Loucy (cell line): ENCODE measurements at regions not wholly inside any gene's neighbourhood (a gene's known extent, or its start where the extent isn't known, plus 50 kb on each side); places are given as distances from the start of the nearest gene placed in this dataset.

Experiments used
- H2AFZ ChIP-seq: fragments of 200-600 bp; sonication (generic); 2 replicates; pipeline ENCODE4 v1.6.0; 2016; ENCODE audit warnings: antibody characterized with exemption, mild to moderate bottlenecking, low read length, moderate library complexity
- H3F3A ChIP-seq: fragments of 200-600 bp; 2 replicates; pipeline ENCODE4 v1.6.0; 2016; ENCODE audit warnings: antibody characterized with exemption, low read depth, mild to moderate bottlenecking
- H3K27me3 ChIP-seq: fragments of 200-600 bp; sonication (generic); 2 replicates; pipeline ENCODE4 v1.6.1; 2014; ENCODE audit warnings: low read length, mild to moderate bottlenecking; ENCODE audit not compliant: insufficient read depth, poor library complexity, severe bottlenecking
- H3K36me3 ChIP-seq: fragments of 200-600 bp; sonication (generic); 2 replicates; pipeline ENCODE4 v1.6.1; 2016; ENCODE audit warnings: low read length; ENCODE audit not compliant: insufficient read depth
- H3K4me1 ChIP-seq: fragments of 200-600 bp; sonication (generic); 2 replicates; pipeline ENCODE4 v1.5.1; 2014; ENCODE audit warnings: low read length, mild to moderate bottlenecking; ENCODE audit not compliant: insufficient read depth, poor library complexity, severe bottlenecking
- H3K4me2 ChIP-seq: fragments of 200-600 bp; sonication (generic); 2 replicates; pipeline ENCODE4 v1.6.0; 2014; ENCODE audit warnings: antibody characterized with exemption, low read length, low read depth, mild to moderate bottlenecking; ENCODE audit not compliant: poor library complexity, severe bottlenecking
- H3K4me3 ChIP-seq: fragments of 200-600 bp; sonication (generic); 2 replicates; pipeline ENCODE4 v1.5.1; 2014; ENCODE audit warnings: low read length, mild to moderate bottlenecking, mixed read lengths; ENCODE audit not compliant: poor library complexity, severe bottlenecking
- H3K79me2 ChIP-seq: fragments of 200-600 bp; sonication (generic); 2 replicates; pipeline ENCODE4 v1.6.1; 2014; ENCODE audit warnings: low read length; ENCODE audit not compliant: insufficient read depth
- H3K9ac ChIP-seq: fragments of 200-600 bp; sonication (generic); 2 replicates; pipeline ENCODE4 v1.6.0; 2014; ENCODE audit warnings: mild to moderate bottlenecking, low read depth, low read length, moderate library complexity; ENCODE audit not compliant: poor library complexity, severe bottlenecking
- H3K9me2 ChIP-seq: fragments of 200-600 bp; sonication (generic); replicated peaks from 2 replicates; pipeline ENCODE4 v1.6.1; 2016; ENCODE audit warnings: low read depth, low read length, mixed read lengths
- H3K9me3 ChIP-seq: fragments of 200-600 bp; sonication (generic); 2 replicates; pipeline ENCODE4 v1.6.1; 2014; ENCODE audit warnings: mild to moderate bottlenecking, antibody characterized with exemption, low read length, low read depth; ENCODE audit not compliant: insufficient read depth
- H4K20me1 ChIP-seq: fragments of 200-600 bp; sonication (generic); 2 replicates; pipeline ENCODE4 v1.6.0; 2014; ENCODE audit warnings: antibody characterized with exemption, low read length, mild to moderate bottlenecking; ENCODE audit not compliant: insufficient read depth, poor library complexity, severe bottlenecking
- EZH2phosphoT487 ChIP-seq: fragments of 200-600 bp; IDR thresholded peaks from 2 replicates; pipeline ENCODE4 v1.6.1; 2018; ENCODE audit warnings: antibody characterized with exemption, mild to moderate bottlenecking, moderate library complexity, borderline replicate concordance
- TF ChIP-seq, protein P1 (sequence below): fragments of 200-600 bp; sonication (generic); conservative IDR thresholded peaks from 2 replicates; pipeline ENCODE4 v1.5.1; 2014; ENCODE audit warnings: mild to moderate bottlenecking, antibody characterized with exemption, low read length

DNA sequence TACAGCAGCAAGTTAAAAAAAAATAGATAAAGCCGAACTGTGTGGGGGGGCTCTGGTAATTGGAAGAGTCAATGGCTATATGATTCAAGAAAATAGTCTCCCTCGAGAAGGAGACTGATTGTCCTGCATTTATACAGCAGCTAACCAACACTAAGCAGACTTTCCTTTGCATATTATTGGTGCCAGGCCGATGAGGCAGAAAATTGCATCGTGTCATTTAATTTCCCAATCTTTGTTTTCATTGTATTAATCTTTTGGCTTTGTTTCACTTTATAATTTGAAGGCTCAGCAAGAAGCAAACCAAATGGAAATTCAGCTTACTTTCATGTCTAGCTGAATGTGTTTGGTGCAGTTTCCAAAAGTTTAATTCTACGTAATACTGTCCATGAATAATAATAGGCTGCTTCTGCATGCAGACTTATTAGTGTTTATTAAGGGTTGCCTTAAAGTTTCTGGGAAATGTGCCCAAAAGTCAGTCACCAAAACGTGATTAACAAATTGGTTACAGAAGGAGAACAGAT, 258.5 kb downstream of the HACE1 start:
- H2AFZ ChIP-seq = no peak overlapping the region
- no peak overlapping the region for H3K4me2 ChIP-seq
- no peaks in the 10 kb centered on the region for H3K4me1 ChIP-seq
- no peaks in the 10 kb centered on the region for H3K36me3 ChIP-seq
- no peaks in the 10 kb centered on the region for H3K9me2 ChIP-seq
- no peaks in the 10 kb centered on the region for H3K27me3 ChIP-seq
- no peaks in the 10 kb centered on the region for H3K79me2 ChIP-seq
- H3K4me3 ChIP-seq = no peak overlapping the region
- no peaks in the 10 kb centered on the region for H3K9me3 ChIP-seq
- H4K20me1 ChIP-seq = no peaks in the 10 kb centered on the region
- H3K9ac ChIP-seq = no peak overlapping the region
- no peaks in the 10 kb centered on the region for H3F3A ChIP-seq
- no peak for TF ChIP-seq EZH2phosphoT487
- TF ChIP-seq, protein P1, sequence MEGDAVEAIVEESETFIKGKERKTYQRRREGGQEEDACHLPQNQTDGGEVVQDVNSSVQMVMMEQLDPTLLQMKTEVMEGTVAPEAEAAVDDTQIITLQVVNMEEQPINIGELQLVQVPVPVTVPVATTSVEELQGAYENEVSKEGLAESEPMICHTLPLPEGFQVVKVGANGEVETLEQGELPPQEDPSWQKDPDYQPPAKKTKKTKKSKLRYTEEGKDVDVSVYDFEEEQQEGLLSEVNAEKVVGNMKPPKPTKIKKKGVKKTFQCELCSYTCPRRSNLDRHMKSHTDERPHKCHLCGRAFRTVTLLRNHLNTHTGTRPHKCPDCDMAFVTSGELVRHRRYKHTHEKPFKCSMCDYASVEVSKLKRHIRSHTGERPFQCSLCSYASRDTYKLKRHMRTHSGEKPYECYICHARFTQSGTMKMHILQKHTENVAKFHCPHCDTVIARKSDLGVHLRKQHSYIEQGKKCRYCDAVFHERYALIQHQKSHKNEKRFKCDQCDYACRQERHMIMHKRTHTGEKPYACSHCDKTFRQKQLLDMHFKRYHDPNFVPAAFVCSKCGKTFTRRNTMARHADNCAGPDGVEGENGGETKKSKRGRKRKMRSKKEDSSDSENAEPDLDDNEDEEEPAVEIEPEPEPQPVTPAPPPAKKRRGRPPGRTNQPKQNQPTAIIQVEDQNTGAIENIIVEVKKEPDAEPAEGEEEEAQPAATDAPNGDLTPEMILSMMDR = no peak

DNA sequence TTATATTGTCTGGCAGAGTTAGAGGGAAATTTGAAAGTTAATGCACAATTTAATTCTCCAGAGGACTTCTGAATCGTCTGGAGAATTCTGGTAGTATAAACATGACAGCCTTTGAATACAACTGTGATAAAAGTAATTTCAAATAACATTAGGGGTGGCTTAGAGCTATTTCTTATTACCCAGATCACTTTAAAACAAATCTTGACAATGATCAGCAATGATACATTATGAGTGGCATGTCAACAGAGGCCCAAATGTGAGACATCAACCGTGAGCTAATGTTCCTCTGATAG, 259.1 kb downstream of the HACE1 start:
- Histone ChIP-seq H3K4me1 (no peaks in the 10 kb centered on the region), H3K4me2 (no peak overlapping the region), H3K27me3 (no peaks in the 10 kb centered on the region), H4K20me1 (no peaks in the 10 kb centered on the region), H3K36me3 (no peaks in the 10 kb centered on the region), H3F3A (no peaks in the 10 kb centered on the region), H3K79me2 (no peaks in the 10 kb centered on the region), H2AFZ (no peak overlapping the region), H3K9ac (no peak overlapping the region), H3K9me3 (no peaks in the 10 kb centered on the region), H3K9me2 (no peaks in the 10 kb centered on the region), H3K4me3 (no peak overlapping the region)
- TF ChIP-seq, protein P1 = no peak
- TF ChIP-seq EZH2phosphoT487 = no peak

DNA sequence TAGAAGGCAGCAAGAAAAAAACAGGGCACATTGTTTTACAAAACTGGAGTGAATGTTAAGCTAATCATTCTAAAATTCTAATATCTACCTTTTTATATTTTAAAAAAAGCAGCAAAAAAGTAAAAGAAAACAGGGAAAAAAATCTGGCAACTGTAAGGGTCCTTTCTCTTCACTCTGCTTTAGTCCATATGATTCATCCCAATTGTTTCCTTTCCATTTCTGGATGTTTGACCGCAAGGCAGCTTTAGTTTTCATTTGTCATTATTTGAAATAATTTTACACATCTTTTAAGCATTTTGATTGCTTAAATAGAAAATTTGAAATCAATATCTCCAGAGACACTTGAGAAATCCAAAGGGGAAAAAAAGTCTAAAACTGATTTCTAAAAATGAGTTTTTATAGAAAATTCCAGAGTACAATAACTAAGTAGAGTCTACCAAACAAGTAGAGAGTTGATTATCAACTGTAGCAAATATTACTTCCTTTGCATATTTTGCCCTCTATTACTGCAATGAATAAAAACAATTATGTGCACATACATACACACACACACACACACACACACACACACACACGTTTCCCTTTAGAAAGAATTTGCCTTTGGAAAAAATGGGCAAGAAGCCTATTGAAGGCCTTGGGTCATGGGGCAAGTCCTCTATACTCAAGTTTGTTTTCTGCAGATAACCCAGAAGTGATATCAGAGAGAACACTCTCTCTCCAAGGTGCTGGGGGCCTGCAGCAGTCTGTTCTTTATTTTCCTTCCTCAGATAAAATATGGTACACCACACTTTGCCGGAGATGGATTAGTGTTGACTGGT, 259.7 kb downstream of the HACE1 start:
- H2AFZ ChIP-seq = no peak overlapping the region
- H3K27me3 ChIP-seq = no peaks in the 10 kb centered on the region
- no peaks in the 10 kb centered on the region for H4K20me1 ChIP-seq
- no peak overlapping the region for H3K9ac ChIP-seq
- no peaks in the 10 kb centered on the region for H3K9me3 ChIP-seq
- H3K79me2 ChIP-seq = no peaks in the 10 kb centered on the region
- H3K4me3 ChIP-seq = no peak overlapping the region
- H3K36me3 ChIP-seq = no peaks in the 10 kb centered on the region
- TF ChIP-seq EZH2phosphoT487 = no peak
- TF ChIP-seq, protein P1 = no peak
- no peak overlapping the region for H3K4me2 ChIP-seq
- H3K4me1 ChIP-seq = no peaks in the 10 kb centered on the region
- H3F3A ChIP-seq = no peaks in the 10 kb centered on the region
- H3K9me2 ChIP-seq = no peaks in the 10 kb centered on the region
